ENCODE measurements at regions not wholly inside any gene's neighbourhood (a gene's known extent, or its start where the extent isn't known, plus 50 kb on each side); places are given as distances from the start of the nearest gene placed in this dataset.

GRCh38 chr18:39913672-39914366 lies 2041.2 kb upstream of the PIK3C3 start:
- no peak for DNase-seq (ENCODE audit: low read depth)

GRCh38 chr18:39911716-39912115 lies 2043.3 kb upstream of the PIK3C3 start:
- no peak for DNase-seq (ENCODE audit: low read depth)

GRCh38 chr18:39909706-39910105 lies 2045.3 kb upstream of the PIK3C3 start:
- DNase-seq (ENCODE audit: low read depth) = no peak

- peak; percentile 36 for DNase-seq (ENCODE audit: low read depth)
These were observed 2068.9 kb upstream of the PIK3C3 start for GRCh38 chr18:39886136-39886535.

- DNase-seq (ENCODE audit: low read depth) = no peak
These were observed 2082.4 kb upstream of the PIK3C3 start for GRCh38 chr18:39872651-39873050.

- peak; percentile 11 for DNase-seq (ENCODE audit: low read depth)
These were observed 2083.1 kb upstream of the PIK3C3 start for GRCh38 chr18:39871961-39872360.

- peak; percentile 2 for DNase-seq (ENCODE audit: low read depth)
These were observed 2084.4 kb upstream of the PIK3C3 start for GRCh38 chr18:39870591-39870990.

- DNase-seq (ENCODE audit: low read depth) = no peak
These were observed 2091.1 kb upstream of the PIK3C3 start for GRCh38 chr18:39863916-39864315.

GRCh38 chr18:39862341-39862740 lies 2092.7 kb upstream of the PIK3C3 start:
- no peak for DNase-seq (ENCODE audit: low read depth)

GRCh38 chr18:39854291-39854690 lies 2100.7 kb upstream of the PIK3C3 start:
- no peak for DNase-seq (ENCODE audit: low read depth)

GRCh38 chr18:39846265-39846664 lies 2108.8 kb upstream of the PIK3C3 start:
- no peak for DNase-seq (ENCODE audit: low read depth)

- no peak for DNase-seq (ENCODE audit: low read depth)
These were observed 2109.4 kb upstream of the PIK3C3 start for GRCh38 chr18:39845631-39846030.

GRCh38 chr18:39845106-39845505 lies 2109.9 kb upstream of the PIK3C3 start:
- no peak for DNase-seq (ENCODE audit: low read depth)

- DNase-seq (ENCODE audit: low read depth) = no peak
These were observed 2111.5 kb upstream of the PIK3C3 start for GRCh38 chr18:39843546-39843945.

GRCh38 chr18:39842366-39842914 lies 2112.6 kb upstream of the PIK3C3 start:
- no peak for DNase-seq (ENCODE audit: low read depth)

GRCh38 chr18:39841482-39842365 lies 2113.3 kb upstream of the PIK3C3 start:
- peak; percentile 51 for DNase-seq (ENCODE audit: low read depth)

GRCh38 chr18:39840856-39841481 lies 2114.1 kb upstream of the PIK3C3 start:
- no peak for DNase-seq (ENCODE audit: low read depth)

- DNase-seq (ENCODE audit: low read depth) = peak; percentile 6
These were observed 2114.6 kb upstream of the PIK3C3 start for GRCh38 chr18:39840406-39840805.

- peak; percentile 3 for DNase-seq (ENCODE audit: low read depth)
These were observed 2115.3 kb upstream of the PIK3C3 start for GRCh38 chr18:39839782-39840181.

GRCh38 chr18:39838831-39839230 lies 2116.2 kb upstream of the PIK3C3 start:
- DNase-seq (ENCODE audit: low read depth) = no peak

- DNase-seq (ENCODE audit: low read depth) = peak; percentile 6
These were observed 2119.6 kb upstream of the PIK3C3 start for GRCh38 chr18:39835303-39836030.

GRCh38 chr18:39834636-39835035 lies 2120.4 kb upstream of the PIK3C3 start:
- no peak for DNase-seq (ENCODE audit: low read depth)
